Stromal cell of bone marrow (primary cell): ENCODE measurements at regions not wholly inside any gene's neighbourhood (a gene's known extent, or its start where the extent isn't known, plus 50 kb on each side); places are given as distances from the start of the nearest gene placed in this dataset.
"Not testable (repeated sequence)": the region's sequence is repeated elsewhere in the genome, so short reads cannot be mapped to it uniquely, and the experiment has no call there.

Experiments
- DNase-seq: peaks from one replicate; pipeline ENCODE4 v3.0.0-alpha.2; 2012; ENCODE audit warnings: low read depth

DNA sequence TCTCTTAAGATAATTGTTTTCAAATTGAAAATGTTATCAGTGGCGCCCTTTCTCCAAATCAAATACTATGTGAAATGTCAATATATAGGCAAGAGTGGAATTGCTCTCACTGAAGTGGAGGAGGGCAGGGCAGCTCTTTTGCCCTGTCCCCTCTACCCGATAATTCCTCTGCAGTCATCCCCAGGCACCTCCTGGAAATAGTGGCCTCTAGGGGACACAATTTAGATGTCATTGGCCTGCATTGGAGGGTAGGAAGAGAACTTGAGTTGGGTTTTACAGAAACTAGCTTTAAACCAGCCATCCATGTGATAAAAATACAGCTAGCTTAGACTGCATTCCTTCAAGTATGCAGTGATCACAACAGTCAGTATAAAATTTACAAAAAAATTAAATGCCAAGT is 288.9 kb downstream of the EDEM1 start:
- DNase-seq = no peak

- DNase-seq = no peak
Observed at GRCh38 chr3:5479229-5479799, 291.8 kb downstream of the EDEM1 start.

- no peak for DNase-seq
Observed at GRCh38 chr3:5480190-5480589, 292.7 kb downstream of the EDEM1 start.

- no peak for DNase-seq
Observed at GRCh38 chr3:5485427-5485826, 297.9 kb downstream of the EDEM1 start.

GRCh38 chr3:5488771-5489170 is 301.3 kb downstream of the EDEM1 start:
- no peak for DNase-seq

DNA sequence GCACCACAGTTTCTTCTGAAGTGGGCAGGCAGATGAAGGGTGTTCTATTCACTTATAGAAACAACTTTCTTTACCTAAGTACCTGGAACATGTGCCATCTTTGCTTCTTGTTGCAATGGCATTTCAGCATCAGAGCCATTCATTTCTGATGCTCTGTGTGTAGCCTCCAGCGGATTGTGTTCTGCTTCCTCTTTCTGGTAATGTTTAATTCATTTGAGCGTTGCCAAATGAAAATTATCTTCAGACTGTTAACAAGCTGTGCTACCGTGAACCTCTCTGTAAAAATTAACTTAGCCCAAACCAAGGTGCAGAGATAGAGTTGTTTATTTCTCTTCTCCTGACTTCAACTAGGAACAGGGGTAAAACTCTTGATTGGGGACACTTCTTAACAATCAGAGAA is 302.0 kb downstream of the EDEM1 start:
- DNase-seq = no peak

- DNase-seq = no peak
Observed at GRCh38 chr3:5494905-5495519, 307.5 kb downstream of the EDEM1 start.

DNA sequence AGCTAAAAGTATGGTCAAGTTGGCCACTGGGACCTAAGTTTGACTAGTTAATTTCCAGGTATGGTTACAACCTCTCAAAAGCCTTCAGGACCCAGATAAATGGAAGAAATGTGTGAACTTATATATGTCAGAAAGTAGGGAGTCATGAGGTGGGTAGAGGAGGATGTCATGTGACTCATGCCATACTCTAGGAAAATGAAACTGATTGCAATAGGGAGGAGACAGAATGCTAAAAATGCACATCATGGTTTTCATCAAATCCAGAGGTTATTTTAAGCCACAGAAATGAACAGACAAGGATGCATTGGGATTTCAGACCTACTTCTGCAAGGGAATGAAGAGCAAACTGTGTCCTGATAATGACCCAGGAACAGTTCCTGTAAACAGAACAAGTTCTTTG is 310.0 kb downstream of the EDEM1 start:
- no peak for DNase-seq

GRCh38 chr3:5498981-5499380 is 311.5 kb downstream of the EDEM1 start:
- no peak for DNase-seq

GRCh38 chr3:5499404-5499803 is 311.9 kb downstream of the EDEM1 start:
- DNase-seq = no peak

DNA sequence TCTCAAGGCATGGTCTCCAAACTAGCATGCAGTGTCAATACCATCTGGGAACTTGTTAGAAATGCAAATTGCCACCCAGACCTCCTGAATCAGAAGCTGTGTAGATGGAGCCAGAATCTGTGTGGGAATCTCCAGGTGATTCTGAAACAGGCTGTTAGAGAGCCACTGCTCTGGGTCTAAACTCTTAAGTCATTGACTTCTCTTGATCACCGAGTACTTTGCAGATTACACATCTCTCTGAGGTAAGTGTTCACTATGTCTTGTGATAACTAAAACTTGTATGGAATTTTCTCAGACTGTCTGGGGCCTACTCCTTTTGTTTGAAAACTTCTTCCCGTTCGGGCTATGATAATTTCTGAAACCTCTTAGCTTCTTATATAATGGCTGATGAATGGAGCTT is 315.6 kb downstream of the EDEM1 start:
- DNase-seq = no peak

- DNase-seq = no peak
Observed at GRCh38 chr3:5504135-5504534, 316.6 kb downstream of the EDEM1 start.

DNA sequence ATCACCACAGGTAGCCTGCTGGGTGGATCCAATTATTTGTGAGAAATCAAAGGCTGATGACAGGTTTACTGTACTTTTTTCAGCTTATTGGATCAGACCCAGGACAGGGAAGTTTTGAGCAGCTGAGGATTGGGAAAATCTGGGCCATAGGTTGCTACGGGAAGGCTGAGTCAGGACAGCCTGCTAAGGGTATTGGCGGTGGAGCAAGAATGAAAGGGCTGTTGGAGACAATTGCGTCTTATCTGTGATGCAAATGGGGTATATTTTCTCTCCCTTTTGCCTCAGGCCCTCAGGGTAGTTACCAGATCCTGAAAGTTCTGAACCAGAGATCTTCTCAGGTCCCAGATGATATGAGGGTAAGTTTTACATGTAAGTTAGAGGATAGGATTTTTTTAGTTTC is 317.7 kb downstream of the EDEM1 start:
- DNase-seq = no peak

- no peak for DNase-seq
Observed at GRCh38 chr3:5505997-5506396, 318.5 kb downstream of the EDEM1 start.

GRCh38 chr3:5508860-5509259 is 321.4 kb downstream of the EDEM1 start:
- not testable (repeated sequence) for DNase-seq

DNA sequence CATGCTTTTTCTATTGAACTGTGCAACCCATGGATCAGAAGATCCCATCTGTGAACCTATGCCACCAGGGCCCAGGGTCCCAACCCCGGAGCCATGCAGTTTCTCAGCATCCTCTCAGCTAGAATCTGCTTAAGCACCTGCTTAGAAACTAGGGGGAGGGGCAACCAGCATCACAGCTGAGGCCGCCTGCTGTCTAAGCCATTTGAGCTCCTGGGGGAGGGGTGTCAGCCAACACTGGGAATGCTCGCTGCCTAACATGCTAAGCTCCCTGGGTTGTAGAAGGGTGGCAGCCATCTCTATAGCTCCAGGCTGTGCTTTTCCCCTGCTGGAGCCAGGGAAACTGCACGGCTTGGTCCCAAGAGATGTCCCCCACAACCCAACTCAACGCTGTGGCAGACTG is 322.8 kb downstream of the EDEM1 start:
- DNase-seq = no peak

GRCh38 chr3:5517921-5518320 is 330.4 kb downstream of the EDEM1 start:
- DNase-seq = no peak

- no peak for DNase-seq
Observed at GRCh38 chr3:5520237-5520636, 332.7 kb downstream of the EDEM1 start.

DNA sequence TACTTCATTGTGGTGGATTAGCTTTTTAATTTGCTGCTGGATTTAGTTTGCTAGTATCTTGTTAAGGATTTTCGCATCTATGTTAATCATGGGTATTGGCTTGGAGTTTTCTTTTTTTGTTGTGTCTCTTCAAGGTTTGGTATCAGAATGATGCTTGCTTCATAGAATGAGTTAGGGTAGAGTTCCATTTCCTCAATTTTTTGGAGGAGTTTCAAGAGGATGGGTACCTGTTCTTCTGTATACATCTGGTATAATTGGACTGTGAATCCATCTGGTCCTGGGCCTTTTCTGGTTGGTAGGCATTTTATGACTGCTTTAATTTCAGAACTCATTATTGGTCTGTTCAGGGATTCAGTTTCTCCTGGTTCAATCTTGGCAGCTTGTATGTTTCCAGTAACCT is 335.6 kb downstream of the EDEM1 start:
- no peak for DNase-seq

GRCh38 chr3:5531039-5531438 is 343.5 kb downstream of the EDEM1 start:
- no peak for DNase-seq

GRCh38 chr3:5531741-5532290 is 344.3 kb downstream of the EDEM1 start:
- DNase-seq = no peak

- no peak for DNase-seq
Observed at GRCh38 chr3:5540532-5540931, 353.0 kb downstream of the EDEM1 start.

- no peak for DNase-seq
Observed at GRCh38 chr3:5542472-5542871, 355.0 kb downstream of the EDEM1 start.

- no peak for DNase-seq
Observed at GRCh38 chr3:5543047-5543446, 355.5 kb downstream of the EDEM1 start.
